Keratinocyte (primary cell): ENCODE measurements at regions not wholly inside any gene's neighbourhood (a gene's known extent, or its start where the extent isn't known, plus 50 kb on each side); places are given as distances from the start of the nearest gene placed in this dataset.

Source experiments
- EZH2 ChIP-seq: IDR thresholded peaks from one replicate; pipeline ENCODE4 v1.6.1; 2012; ENCODE audit warnings: inconsistent platforms, mild to moderate bottlenecking, low read length, moderate library complexity
- TF ChIP-seq, protein P1 (sequence below), 3 experiments: IDR thresholded peaks in 1 of 3; conservative IDR thresholded peaks in 1 of 3; optimal IDR thresholded peaks in 1 of 3; 2 replicates in 2 of 3; 3 replicates in 1 of 3; pipeline versions ENCODE3 to v1.5.1; 2011; ENCODE audit warnings: low read length in 3 of 3, mild to moderate bottlenecking in 3 of 3, moderate library complexity in 2 of 3, control low read depth in 1 of 3, inconsistent platforms in 1 of 3; ENCODE audit not compliant: insufficient read depth in 2 of 3; ENCODE audit errors: extremely low read depth in 1 of 3

- TF ChIP-seq, protein P1, sequence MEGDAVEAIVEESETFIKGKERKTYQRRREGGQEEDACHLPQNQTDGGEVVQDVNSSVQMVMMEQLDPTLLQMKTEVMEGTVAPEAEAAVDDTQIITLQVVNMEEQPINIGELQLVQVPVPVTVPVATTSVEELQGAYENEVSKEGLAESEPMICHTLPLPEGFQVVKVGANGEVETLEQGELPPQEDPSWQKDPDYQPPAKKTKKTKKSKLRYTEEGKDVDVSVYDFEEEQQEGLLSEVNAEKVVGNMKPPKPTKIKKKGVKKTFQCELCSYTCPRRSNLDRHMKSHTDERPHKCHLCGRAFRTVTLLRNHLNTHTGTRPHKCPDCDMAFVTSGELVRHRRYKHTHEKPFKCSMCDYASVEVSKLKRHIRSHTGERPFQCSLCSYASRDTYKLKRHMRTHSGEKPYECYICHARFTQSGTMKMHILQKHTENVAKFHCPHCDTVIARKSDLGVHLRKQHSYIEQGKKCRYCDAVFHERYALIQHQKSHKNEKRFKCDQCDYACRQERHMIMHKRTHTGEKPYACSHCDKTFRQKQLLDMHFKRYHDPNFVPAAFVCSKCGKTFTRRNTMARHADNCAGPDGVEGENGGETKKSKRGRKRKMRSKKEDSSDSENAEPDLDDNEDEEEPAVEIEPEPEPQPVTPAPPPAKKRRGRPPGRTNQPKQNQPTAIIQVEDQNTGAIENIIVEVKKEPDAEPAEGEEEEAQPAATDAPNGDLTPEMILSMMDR (optimal IDR thresholded peaks at IDR 0.05 in 1 of 3, IDR thresholded peaks at IDR 0.05 in 1 of 3, conservative IDR thresholded peaks at IDR 0.05 in 1 of 3; ENCODE audit: extremely low read depth in 1 of 3, insufficient read depth in 2 of 3, low read length in 3 of 3): no peak
- no peak for TF ChIP-seq EZH2
Measured at GRCh38 chr6:67914419-67914818, 720.7 kb upstream of the ADGRB3 start.
